HEK293 (cell line): ENCODE measurements at regions not wholly inside any gene's neighbourhood (a gene's known extent, or its start where the extent isn't known, plus 50 kb on each side); places are given as distances from the start of the nearest gene placed in this dataset.
"Not testable (repeated sequence)": the region's sequence is repeated elsewhere in the genome, so short reads cannot be mapped to it uniquely, and the experiment has no call there.

Experiments
- CTCF ChIA-PET: fragments of 350-600 bp; formaldehyde crosslinking; extraction: SDS; loops from one replicate; lab custom pipeline; 2021; ENCODE audit warnings: antibody characterized with exemption; lab: Yijun Ruan, JAX
- POLR2A ChIA-PET: fragments of 300-600 bp; formaldehyde crosslinking; extraction: SDS; loops from one replicate; lab custom pipeline; 2020; ENCODE audit warnings: antibody characterized with exemption, inconsistent platforms; lab: Yijun Ruan, JAX
- H3K27ac ChIP-seq: fragments of 200-500 bp; sonication (Bioruptor generic); 2 replicates; pipeline ENCODE4 v1.5.1; 2014; ENCODE audit warnings: low read depth, low read length, control low read depth, inconsistent platforms; ENCODE audit errors: extremely low read depth
- H3K36me3 ChIP-seq, 2 experiments: fragments of 200-500 bp in 1 of 2; sonication (Bioruptor generic) in 1 of 2; 1 replicate in 1 of 2; 2 replicates in 1 of 2; pipeline ENCODE4 v1.5.1; 2014 to 2017; ENCODE audit warnings: inconsistent platforms in 2 of 2, low read length in 2 of 2; ENCODE audit not compliant: control insufficient read depth in 2 of 2, insufficient read depth in 1 of 2
- H3K4me1 ChIP-seq: fragments of 200-500 bp; sonication (Bioruptor generic); 2 replicates; pipeline ENCODE4 v1.5.1; 2014; ENCODE audit warnings: mild to moderate bottlenecking, low read length, inconsistent platforms; ENCODE audit not compliant: control insufficient read depth, insufficient read depth
- H3K4me3 ChIP-seq: 2 replicates; pipeline ENCODE4 v1.5.1; 2011; ENCODE audit warnings: low read depth, mild to moderate bottlenecking, control low read depth, low read length, moderate library complexity
- H3K9me3 ChIP-seq: fragments of 200-500 bp; sonication (Bioruptor generic); 2 replicates; pipeline ENCODE4 v1.5.1; 2014; ENCODE audit warnings: low read depth, low read length, inconsistent platforms; ENCODE audit not compliant: control insufficient read depth, insufficient read depth
- HOXA7 ChIP-seq: sonication (generic); formaldehyde crosslinking; IDR thresholded peaks from 2 replicates; pipeline ENCODE4 v1.8.1; 2022; ENCODE audit warnings: missing genetic modification reagents, borderline replicate concordance
- HOXD13 ChIP-seq: sonication (generic); formaldehyde crosslinking; IDR thresholded peaks from 2 replicates; pipeline ENCODE4 v1.8.0; 2022; ENCODE audit warnings: missing genetic modification reagents, borderline replicate concordance
- ZBTB7A ChIP-seq: fragments of 450-650 bp; formaldehyde crosslinking; IDR thresholded peaks from 2 replicates; pipeline ENCODE4 v1.5.1; 2016; ENCODE audit warnings: low read depth, missing biosample characterization, missing genetic modification characterization
- ZNF133 ChIP-seq: fragments of 450-650 bp; formaldehyde crosslinking; IDR thresholded peaks from 2 replicates; pipeline ENCODE4 v1.5.1; 2016; ENCODE audit warnings: missing biosample characterization, missing genetic modification characterization
- ZNF19 ChIP-seq: fragments of 450-650 bp; formaldehyde crosslinking; IDR thresholded peaks from 2 replicates; pipeline ENCODE4; 2016; ENCODE audit warnings: missing biosample characterization, missing genetic modification characterization, low read depth
- ZNF221 ChIP-seq: fragments of 450-650 bp; formaldehyde crosslinking; IDR thresholded peaks from 2 replicates; pipeline ENCODE4 v1.5.1; 2017; ENCODE audit warnings: missing biosample characterization, missing genetic modification characterization, borderline replicate concordance
- ZNF26 ChIP-seq: fragments of 450-650 bp; formaldehyde crosslinking; IDR thresholded peaks from 2 replicates; pipeline ENCODE4 v1.5.1; 2016; ENCODE audit warnings: missing biosample characterization, missing genetic modification characterization
- ZNF302 ChIP-seq: fragments of 450-650 bp; formaldehyde crosslinking; IDR thresholded peaks from 2 replicates; pipeline ENCODE4 v1.5.1; 2016; ENCODE audit warnings: missing biosample characterization, missing genetic modification characterization, low read depth
- ZNF513 ChIP-seq: fragments of 450-650 bp; IDR thresholded peaks from 2 replicates; pipeline ENCODE4 v1.5.1; 2018; ENCODE audit warnings: missing biosample characterization, missing genetic modification characterization
- ZNF514 ChIP-seq: fragments of 450-650 bp; formaldehyde crosslinking; IDR thresholded peaks from 2 replicates; pipeline ENCODE4 v1.5.1; 2016; ENCODE audit warnings: missing biosample characterization, missing genetic modification characterization
- ZNF544 ChIP-seq: fragments of 450-650 bp; formaldehyde crosslinking; IDR thresholded peaks from 2 replicates; pipeline ENCODE4 v1.5.0; 2017; ENCODE audit warnings: missing biosample characterization, missing genetic modification characterization
- ZNF561 ChIP-seq: fragments of 450-650 bp; IDR thresholded peaks from 2 replicates; pipeline ENCODE4 v1.5.1; 2018; ENCODE audit warnings: missing biosample characterization, missing genetic modification characterization, borderline replicate concordance
- ZNF580 ChIP-seq: fragments of 450-650 bp; formaldehyde crosslinking; IDR thresholded peaks from 2 replicates; pipeline ENCODE4 v1.5.1; 2016; ENCODE audit warnings: missing biosample characterization, missing genetic modification characterization
- ZNF624 ChIP-seq: fragments of 450-650 bp; formaldehyde crosslinking; IDR thresholded peaks from 2 replicates; pipeline ENCODE4 v1.5.1; 2017; ENCODE audit warnings: missing biosample characterization, missing genetic modification characterization
- ZNF639 ChIP-seq: fragments of 450-650 bp; formaldehyde crosslinking; IDR thresholded peaks from 2 replicates; pipeline ENCODE4 v1.5.1; 2016; ENCODE audit warnings: missing biosample characterization, missing genetic modification characterization
- ZNF664 ChIP-seq: fragments of 450-650 bp; formaldehyde crosslinking; IDR thresholded peaks from 2 replicates; pipeline ENCODE4 v1.5.1; 2016; ENCODE audit warnings: missing biosample characterization, missing genetic modification characterization
- ZNF792 ChIP-seq: fragments of 450-650 bp; formaldehyde crosslinking; IDR thresholded peaks from 2 replicates; pipeline ENCODE4 v1.5.1; 2016; ENCODE audit warnings: missing biosample characterization, missing genetic modification characterization
- ZSCAN30 ChIP-seq: fragments of 450-650 bp; IDR thresholded peaks from 2 replicates; pipeline ENCODE4 v1.5.1; 2018; ENCODE audit warnings: missing biosample characterization, mild to moderate bottlenecking, missing genetic modification characterization, moderate library complexity

- ChIA-PET CTCF (interaction anchor here (0.6 kb wide), 1 partner anchor 10 kb away, joined by 3 read pairs; no protein-coding TSS in a partner anchor), POLR2A (no interaction called here)
- Histone ChIP-seq H3K27ac (no peak overlapping the region), H3K36me3 (no peaks in the 10 kb centered on the region), H3K4me1 (no peaks in the 10 kb centered on the region), H3K4me3 (no peak overlapping the region), H3K9me3 (no peaks in the 10 kb centered on the region)
- TF ChIP-seq ZNF561 (tag by site-specific recombination) (no peak), ZSCAN30 (tag by site-specific recombination) (no peak), ZNF133 (tag by site-specific recombination) (no peak), ZBTB7A (tag by site-specific recombination) (no peak), ZNF792 (tag by site-specific recombination) (no peak), ZNF513 (no peak), ZNF514 (no peak), ZNF19 (tag by site-specific recombination) (no peak), ZNF664 (tag by site-specific recombination) (no peak), ZNF302 (tag by site-specific recombination) (no peak), ZNF26 (tag by site-specific recombination) (no peak), ZNF221 (tag by site-specific recombination) (no peak), HOXD13 (CRISPR knock-in tag) (no peak)
Observed at GRCh38 chr11:98390391-98390790, 630.4 kb upstream of the CNTN5 start.

- H3K4me3 ChIP-seq, H3K4me1 ChIP-seq, H3K9me3 ChIP-seq, H3K36me3 ChIP-seq, H3K27ac ChIP-seq, POLR2A ChIA-PET, CTCF ChIA-PET: not testable (repeated sequence)
Observed at GRCh38 chr11:98394500-98394899, 626.2 kb upstream of the CNTN5 start.

GRCh38 chr11:98398508-98398907 lies 622.2 kb upstream of the CNTN5 start:
- Histone ChIP-seq H3K27ac (no peak overlapping the region), H3K36me3 (no peaks in the 10 kb centered on the region), H3K9me3 (no peaks in the 10 kb centered on the region), H3K4me1 (no peaks in the 10 kb centered on the region), H3K4me3 (no peak overlapping the region)
- ChIA-PET POLR2A (no interaction called here), CTCF (no interaction called here)
- TF ChIP-seq ZNF580 (tag by site-specific recombination): no peak
- TF ChIP-seq ZNF624: no peak
- no peak for TF ChIP-seq HOXA7 (CRISPR knock-in tag)
- TF ChIP-seq ZNF639 (tag by site-specific recombination): no peak
- no peak for TF ChIP-seq ZNF544 (tag by site-specific recombination)
